H1 (cell line): ENCODE measurements at regions not wholly inside any gene's neighbourhood (a gene's known extent, or its start where the extent isn't known, plus 50 kb on each side); places are given as distances from the start of the nearest gene placed in this dataset.

ENCODE experiments used
- CTCF ChIA-PET: fragments of 300-600 bp; sonication (Branson Sonifier 250); formaldehyde crosslinking; loops from one replicate; lab custom pipeline; 2021; ENCODE audit not compliant: partially characterized antibody; lab: Charles Lee
- POLR2A ChIA-PET: fragments of 300-600 bp; sonication (Branson Sonifier 250); formaldehyde crosslinking; loops from one replicate; lab custom pipeline; 2021; ENCODE audit warnings: inconsistent platforms; ENCODE audit not compliant: partially characterized antibody; lab: Charles Lee
- DNase-seq, 2 experiments: peaks; one replicate each; pipeline versions ENCODE4 v3.0.0 to v3.0.0-alpha.2; 2010 to 2022; ENCODE audit warnings: low spot score in 2 of 2, low read depth in 1 of 2, mixed read lengths in 1 of 2
- FAIRE-seq: peaks from 2 replicates; lab custom pipeline; 2011; peaks lifted over from hg19 to GRCh38; lab: Jason Lieb, UNC
- H2AFZ ChIP-seq: 2 replicates; pipeline ENCODE4 v1.8.1; 2012; ENCODE audit warnings: low read length, inconsistent platforms
- H2AK5ac ChIP-seq: 2 replicates; pipeline ENCODE4 v1.6.1; 2013; ENCODE audit warnings: low read depth, low read length
- H2BK120ac ChIP-seq: replicated peaks from 2 replicates; pipeline ENCODE3; 2013; ENCODE audit warnings: low read depth, low read length, inconsistent platforms
- H2BK12ac ChIP-seq: 2 replicates; pipeline ENCODE4 v1.6.1; 2013; ENCODE audit warnings: low read depth, low read length
- H2BK15ac ChIP-seq: 2 replicates; pipeline ENCODE4 v1.6.1; 2013; ENCODE audit warnings: low read length
- H2BK20ac ChIP-seq: 2 replicates; pipeline ENCODE4 v1.6.1; 2013; ENCODE audit warnings: low read length
- H2BK5ac ChIP-seq: 2 replicates; pipeline ENCODE4 v1.6.1; 2013; ENCODE audit warnings: low read depth, low read length
- H3K14ac ChIP-seq: 2 replicates; pipeline ENCODE4 v1.6.1; 2013; ENCODE audit warnings: inconsistent platforms; ENCODE audit not compliant: insufficient read length
- H3K18ac ChIP-seq: 2 replicates; pipeline ENCODE4 v1.6.1; 2013; ENCODE audit warnings: low read length; ENCODE audit errors: extremely low read depth
- H3K23ac ChIP-seq: 2 replicates; pipeline ENCODE4 v1.6.1; 2013; ENCODE audit warnings: inconsistent platforms; ENCODE audit not compliant: insufficient read length
- H3K23me2 ChIP-seq: 2 replicates; pipeline ENCODE4 v1.6.1; 2013; ENCODE audit warnings: low read depth, low read length
- H3K27ac ChIP-seq: 2 replicates; pipeline ENCODE4 v1.6.1; 2011; ENCODE audit warnings: low read depth, low read length, inconsistent platforms
- H3K27me3 ChIP-seq, 4 experiments: replicated peaks in 1 of 4; 1 replicate in 1 of 4; 2 replicates in 3 of 4; pipeline versions ENCODE4 v1.6.1 to v1.8.1; 2011 to 2013; ENCODE audit warnings: low read length in 3 of 4, mild to moderate bottlenecking in 3 of 4, inconsistent platforms in 2 of 4, mixed read lengths in 2 of 4, moderate library complexity in 1 of 4; ENCODE audit not compliant: control insufficient read depth in 3 of 4, insufficient read depth in 3 of 4; ENCODE audit errors: extremely low read depth in 1 of 4
- H3K36me3 ChIP-seq, 4 experiments: 2 replicates each; pipeline versions ENCODE4 v1.6.1 to v1.8.1; 2011 to 2013; ENCODE audit warnings: mild to moderate bottlenecking in 4 of 4, low read length in 3 of 4, moderate library complexity in 2 of 4, control low read depth in 1 of 4, inconsistent platforms in 1 of 4; ENCODE audit not compliant: insufficient read depth in 4 of 4, control insufficient read depth in 2 of 4
- H3K4ac ChIP-seq: replicated peaks from 2 replicates; pipeline ENCODE3; 2013; ENCODE audit warnings: low read length, low read depth, mixed read lengths, inconsistent platforms; ENCODE audit not compliant: insufficient read length
- H3K4me1 ChIP-seq, 4 experiments: replicated peaks in 1 of 4; 1 replicate in 1 of 4; 2 replicates in 3 of 4; pipeline versions ENCODE4 v1.6.1 to v1.8.1; 2011 to 2013; ENCODE audit warnings: low read length in 3 of 4, inconsistent platforms in 2 of 4, mixed read lengths in 1 of 4; ENCODE audit not compliant: insufficient read depth in 4 of 4, control insufficient read depth in 3 of 4
- H3K4me2 ChIP-seq, 2 experiments: 2 replicates each; pipeline versions ENCODE4 v1.6.1 to v1.8.1; 2011 to 2013; ENCODE audit warnings: low read depth in 2 of 2, low read length in 2 of 2, control low read depth in 1 of 2, inconsistent platforms in 1 of 2, mild to moderate bottlenecking in 1 of 2; ENCODE audit not compliant: insufficient read depth in 1 of 2
- H3K4me3 ChIP-seq, 4 experiments: fragments of 200-600, 300-600 bp in 1 of 4; sonication (generic), shearing (Covaris generic), sonication (Bioruptor Twin) in 1 of 4; 2 replicates each; pipeline versions ENCODE4 v1.5.1 to v1.8.1; 2011 to 2016; ENCODE audit warnings: low read length in 4 of 4, low read depth in 3 of 4, control low read depth in 2 of 4, inconsistent platforms in 2 of 4, mild to moderate bottlenecking in 2 of 4, mixed read lengths in 1 of 4, moderate library complexity in 1 of 4; ENCODE audit not compliant: insufficient read depth in 2 of 4; ENCODE audit errors: extremely low read depth in 1 of 4
- H3K56ac ChIP-seq: replicated peaks from 2 replicates; pipeline ENCODE3; 2013; ENCODE audit warnings: low read depth, mild to moderate bottlenecking, mixed read lengths, low read length, inconsistent platforms; ENCODE audit not compliant: insufficient read length
- H3K79me1 ChIP-seq: 2 replicates; pipeline ENCODE4 v1.6.1; 2013; ENCODE audit warnings: low read depth, low read length, control low read depth
- H3K79me2 ChIP-seq, 2 experiments: 2 replicates each; pipeline versions ENCODE4 v1.6.1 to v1.8.1; 2012 to 2013; ENCODE audit warnings: low read length in 2 of 2, mild to moderate bottlenecking in 2 of 2, inconsistent platforms in 1 of 2; ENCODE audit not compliant: insufficient read depth in 2 of 2, control insufficient read depth in 1 of 2
- H3K9ac ChIP-seq, 4 experiments: replicated peaks in 1 of 4; 1 replicate in 1 of 4; 2 replicates in 3 of 4; pipeline versions ENCODE4 v1.6.1 to v1.8.1; 2011 to 2013; ENCODE audit warnings: low read depth in 3 of 4, low read length in 3 of 4, control low read depth in 2 of 4, mild to moderate bottlenecking in 2 of 4, moderate library complexity in 2 of 4, inconsistent platforms in 1 of 4; ENCODE audit errors: extremely low read depth in 1 of 4
- H3K9me3 ChIP-seq, 2 experiments: 2 replicates each; pipeline versions ENCODE4 v1.6.1 to v1.8.1; 2012 to 2013; ENCODE audit warnings: mild to moderate bottlenecking in 2 of 2, moderate library complexity in 2 of 2, control low read depth in 1 of 2, inconsistent platforms in 1 of 2, low read depth in 1 of 2, low read length in 1 of 2, mixed read lengths in 1 of 2; ENCODE audit not compliant: insufficient read depth in 2 of 2
- H4K20me1 ChIP-seq, 2 experiments: replicated peaks in 1 of 2; 2 replicates each; pipeline versions ENCODE3 to v1.8.1; 2011 to 2013; ENCODE audit warnings: inconsistent platforms in 2 of 2, low read length in 2 of 2, mild to moderate bottlenecking in 1 of 2; ENCODE audit not compliant: insufficient read depth in 2 of 2, control insufficient read depth in 1 of 2
- H4K5ac ChIP-seq: 2 replicates; pipeline ENCODE4 v1.6.1; 2013; ENCODE audit warnings: low read length, low read depth, mixed read lengths, inconsistent platforms; ENCODE audit not compliant: insufficient read length
- H4K8ac ChIP-seq: 2 replicates; pipeline ENCODE4 v1.8.0; 2013; ENCODE audit warnings: mild to moderate bottlenecking, moderate library complexity, low read length, inconsistent platforms; ENCODE audit not compliant: insufficient read depth; ENCODE audit errors: extremely low read depth
- H4K91ac ChIP-seq: replicated peaks from 2 replicates; pipeline ENCODE3; 2013; ENCODE audit warnings: low read length, mixed read lengths, inconsistent platforms; ENCODE audit not compliant: insufficient read length
- TCF12 ChIP-seq: IDR thresholded peaks from 2 replicates; pipeline ENCODE4 v1.6.1; 2011; ENCODE audit warnings: low read depth, mild to moderate bottlenecking, low read length
- WGBS, 2 experiments: shearing (Covaris generic) in 1 of 2; methylation state at CpG; one replicate each; pipeline versions ENCODE4 v1.1.6 to v1.1.7; 2013 to 2015; ENCODE audit warnings: low lambda C conversion rate in 2 of 2, mixed read lengths in 2 of 2, inconsistent platforms in 1 of 2, low coverage in 1 of 2, missing lambda C conversion rate in 1 of 2; ENCODE audit not compliant: insufficient replicate concordance in 2 of 2, insufficient coverage in 1 of 2, insufficient read length in 1 of 2; ENCODE audit errors: extremely low coverage in 1 of 2, missing lambda C conversion rate in 1 of 2; 5-methylcytosine and 5-hydroxymethylcytosine counted together

GRCh38 chr3:115208066-115208750 is 61.1 kb upstream of the ZBTB20 start:
- Histone ChIP-seq H4K20me1 (no peaks in the 10 kb centered on the region), H3K9ac (no peak overlapping the region), H4K91ac (no peak overlapping the region), H3K56ac (no peak overlapping the region), H2BK20ac (no peak overlapping the region), H3K4me3 (no peak overlapping the region), H3K79me1 (no peaks in the 10 kb centered on the region), H3K23me2 (no peaks in the 10 kb centered on the region), H3K27me3 (no peaks in the 10 kb centered on the region), H3K4ac (no peak overlapping the region), H3K14ac (no peak overlapping the region), H3K4me1 (peaks cover 2 to 5% (median 3%) of the 10 kb centered on the region in 4 experiments; a peak in 5 of 7 replicates), H3K36me3 (no peaks in the 10 kb centered on the region), H2BK120ac (no peak overlapping the region), H4K8ac (no peak overlapping the region; the same call in 1 of the 2 replicates), H3K27ac (no peak overlapping the region), H4K5ac (no peak overlapping the region), H2BK12ac (no peak overlapping the region), H3K4me2 (no peak overlapping the region), H3K79me2 (no peaks in the 10 kb centered on the region), H3K9me3 (no peaks in the 10 kb centered on the region), H2AFZ (no peak overlapping the region), H3K23ac (no peak overlapping the region), H3K18ac (no peak overlapping the region), H2AK5ac (no peak overlapping the region), H2BK5ac (no peak overlapping the region), H2BK15ac (no peak overlapping the region)
- ChIA-PET POLR2A (no interaction called here), CTCF (interaction anchor here (0.6 to 1.9 kb wide), 3 partner anchors 9 to 170 kb away, joined by 3 to 9 read pairs (median 3); no protein-coding TSS in a partner anchor)
- WGBS, 2 experiments: 81% methylated on average over 3 of the region's 3 CpGs; no CpG with 5 or more reads in 1 of the 2 experiments
- no peak for DNase-seq
- no peak for FAIRE-seq
- no peak for TF ChIP-seq TCF12
